B cell (primary cell): ENCODE measurements at regions not wholly inside any gene's neighbourhood (a gene's known extent, or its start where the extent isn't known, plus 50 kb on each side); places are given as distances from the start of the nearest gene placed in this dataset.

Source experiments
- ATAC-seq: fragments of 200-7000 bp; cut with Tn5 transposase; one replicate; pipeline ENCODE4 v1.10.0; 2021; ENCODE audit warnings: low read depth, mild to moderate bottlenecking, moderate number of reproducible peaks, moderate library complexity
- CTCF ChIA-PET: fragments of 350-600 bp; sonication (Branson Sonifier 250); formaldehyde crosslinking; loops from one replicate; lab custom pipeline; 2021; ENCODE audit warnings: antibody characterized with exemption, inconsistent platforms; lab: Charles Lee
- POLR2A ChIA-PET: fragments of 350-600 bp; sonication (Branson Sonifier 250); formaldehyde crosslinking; loops from one replicate; lab custom pipeline; 2021; ENCODE audit warnings: antibody characterized with exemption; lab: Charles Lee
- DNase-seq: peaks from one replicate; pipeline ENCODE4 v3.0.0; 2013
- H2AFZ ChIP-seq: 2 replicates; pipeline ENCODE4 v1.6.1; 2012; ENCODE audit warnings: mild to moderate bottlenecking, low read depth, low read length; ENCODE audit not compliant: insufficient read depth, poor library complexity, severe bottlenecking
- H3K27ac ChIP-seq, 2 donors: 1 replicate in 1 of 2; 2 replicates in 1 of 2; pipeline ENCODE4 v1.5.1; 2012 to 2013; ENCODE audit warnings: low read length in 2 of 2, mild to moderate bottlenecking in 2 of 2, moderate library complexity in 1 of 2
- H3K27me3 ChIP-seq, 4 experiments: fragments of 200-600 bp in 1 of 4; sonication (generic) in 1 of 4; replicated peaks in 1 of 4; 1 replicate in 2 of 4; 2 replicates in 2 of 4; pipeline versions ENCODE4 v1.6.1 to v1.7.0; 2013 to 2016; ENCODE audit warnings: low read length in 3 of 4, mild to moderate bottlenecking in 2 of 4, mixed read lengths in 1 of 4, moderate library complexity in 1 of 4; ENCODE audit not compliant: insufficient read depth in 4 of 4, control insufficient read depth in 3 of 4; ENCODE audit errors: control extremely low read depth in 1 of 4
- H3K36me3 ChIP-seq, 2 experiments: replicated peaks in 1 of 2; 1 replicate in 1 of 2; 2 replicates in 1 of 2; pipeline versions ENCODE4 v1.6.1 to v1.7.1; 2013; ENCODE audit warnings: low read length in 1 of 2; ENCODE audit not compliant: insufficient read depth in 2 of 2, control insufficient read depth in 1 of 2; ENCODE audit errors: control extremely low read depth in 1 of 2, extremely low read depth in 1 of 2
- H3K4me1 ChIP-seq, 2 donors: fragments of 200-600 bp in 1 of 2; sonication (generic) in 1 of 2; 1 replicate in 1 of 2; 2 replicates in 1 of 2; pipeline versions ENCODE4 v1.5.1 to v1.6.1; 2013 to 2017; ENCODE audit warnings: low read length in 2 of 2; ENCODE audit not compliant: control insufficient read depth in 2 of 2, insufficient read depth in 2 of 2
- H3K4me2 ChIP-seq: replicated peaks from 2 replicates; pipeline ENCODE3; 2012; ENCODE audit warnings: mild to moderate bottlenecking, low read depth, low read length; ENCODE audit not compliant: poor library complexity, severe bottlenecking
- H3K4me3 ChIP-seq, 5 experiments: fragments of 200-600 bp in 1 of 5; sonication (generic) in 1 of 5; 1 replicate in 3 of 5; 2 replicates in 2 of 5; pipeline versions ENCODE4 v1.5.1 to v1.7.0; 2011 to 2016; ENCODE audit warnings: low read length in 4 of 5, mild to moderate bottlenecking in 4 of 5, low read depth in 2 of 5, control low read depth in 1 of 5, moderate library complexity in 1 of 5; ENCODE audit not compliant: insufficient read depth in 1 of 5; ENCODE audit errors: control extremely low read depth in 1 of 5, extremely low read depth in 1 of 5
- H3K79me2 ChIP-seq: fragments of 200-600 bp; sonication (generic); one replicate; pipeline ENCODE4 v1.6.0; 2016; ENCODE audit warnings: low read length; ENCODE audit not compliant: control insufficient read depth, insufficient read depth
- H3K9ac ChIP-seq: fragments of 200-600 bp; sonication (generic); 2 replicates; pipeline ENCODE4 v1.6.1; 2017; ENCODE audit warnings: mild to moderate bottlenecking, low read length, moderate library complexity
- H3K9me3 ChIP-seq, 3 donors: one replicate each; pipeline versions ENCODE4 v1.6.1 to v1.7.1; 2013; ENCODE audit warnings: low read length in 2 of 3; ENCODE audit not compliant: control insufficient read depth in 2 of 3, insufficient read depth in 1 of 3; ENCODE audit errors: control extremely low read depth in 1 of 3
- H4K20me1 ChIP-seq: 2 replicates; pipeline ENCODE4 v1.6.0; 2012; ENCODE audit warnings: mild to moderate bottlenecking, low read length; ENCODE audit not compliant: insufficient read depth, control insufficient read depth, poor library complexity, severe bottlenecking
- H3K27ac Mint-ChIP-seq: one replicate; pipeline ENCODE4 v1.8.0; 2021; ENCODE audit warnings: mixed read lengths
- H3K27me3 Mint-ChIP-seq: one replicate; pipeline ENCODE4 v1.8.0; 2021; ENCODE audit warnings: mixed read lengths
- H3K4me1 Mint-ChIP-seq: one replicate; pipeline ENCODE4 v1.8.0; 2021; ENCODE audit warnings: mixed read lengths
- H3K4me3 Mint-ChIP-seq: one replicate; pipeline ENCODE4 v1.8.0; 2021; ENCODE audit warnings: mixed read lengths
- H3K9me3 Mint-ChIP-seq: one replicate; pipeline ENCODE4 v1.8.0; 2022; ENCODE audit warnings: mixed read lengths; ENCODE audit not compliant: insufficient read depth
- CTCF ChIP-seq: fragments of 200-600 bp; IDR thresholded peaks from one replicate; pipeline ENCODE4 v1.8.0; 2022; ENCODE audit warnings: antibody characterized with exemption, mild to moderate bottlenecking
- EZH2 ChIP-seq: IDR thresholded peaks from 2 replicates; pipeline ENCODE4 v1.6.1; 2012; ENCODE audit warnings: borderline replicate concordance, low read depth, mild to moderate bottlenecking, moderate library complexity, low read length; ENCODE audit not compliant: insufficient read depth, poor library complexity, severe bottlenecking
- WGBS: methylation state at CpG from one replicate; pipeline ENCODE4 v1.1.5; 2013; ENCODE audit warnings: missing lambda C conversion rate; ENCODE audit not compliant: insufficient coverage; 5-methylcytosine and 5-hydroxymethylcytosine counted together
- intact Hi-C: fragments of 100-400 bp; cut with micrococcal nuclease; formaldehyde crosslinking; loops from one replicate; pipeline ENCODE4 v1.10.0; 2022

DNA sequence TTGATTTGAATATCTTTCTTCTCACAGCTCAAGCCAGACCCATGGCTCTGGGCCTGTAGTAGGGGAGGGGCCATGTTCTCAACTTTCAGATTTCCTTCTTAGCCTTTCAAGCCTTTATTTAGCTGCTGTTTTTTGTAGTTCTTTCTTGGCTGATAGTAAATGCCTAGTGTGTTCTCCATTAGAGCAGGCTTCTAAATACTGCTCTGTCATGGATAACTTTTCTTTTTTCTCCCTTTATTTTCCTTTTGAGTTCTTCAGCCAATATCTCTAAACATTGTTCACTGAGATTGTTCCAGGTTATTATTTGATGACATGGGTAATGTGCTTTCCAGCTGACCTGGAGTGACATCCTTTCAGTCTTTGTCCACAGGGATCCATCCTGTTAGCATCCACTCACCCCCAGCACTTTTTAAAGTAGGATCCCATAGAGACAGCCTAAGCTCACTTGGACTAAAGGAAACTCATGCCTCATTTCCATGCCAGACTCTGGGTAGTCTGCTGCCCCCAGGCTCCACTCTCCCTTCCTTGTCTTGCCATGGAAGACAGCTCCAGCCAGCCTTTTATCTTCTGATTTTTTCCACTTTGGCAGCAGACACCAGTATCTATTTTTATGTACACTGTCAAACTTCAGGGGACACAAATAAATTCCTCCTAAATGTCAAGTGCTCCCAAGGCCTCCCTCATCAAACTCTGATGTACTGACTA lies 645.6 kb downstream of the RNF144B start:
- Mint-ChIP-seq H3K9me3 (peaks cover 4% of the 10 kb centered on the region), H3K27me3 (no peaks in the 10 kb centered on the region), H3K4me3 (no peak overlapping the region), H3K4me1 (no peaks in the 10 kb centered on the region), H3K27ac (no peak overlapping the region)
- Histone ChIP-seq H3K4me1 (no peaks in the 10 kb centered on the region), H3K79me2 (no peaks in the 10 kb centered on the region), H3K36me3 (no peaks in the 10 kb centered on the region), H4K20me1 (no peaks in the 10 kb centered on the region), H3K27ac (no peak overlapping the region), H3K27me3 (no peaks in the 10 kb centered on the region), H3K4me2 (no peak overlapping the region), H3K4me3 (no peak overlapping the region), H2AFZ (no peak overlapping the region), H3K9ac (no peak overlapping the region), H3K9me3 (peaks cover 0 to 3% (median 0%) of the 10 kb centered on the region in 3 donors)
- intact Hi-C loops: no loop called here
- ChIA-PET POLR2A (no interaction called here), CTCF (no interaction called here)
- DNase-seq (no peak), ATAC-seq (no peak)
- TF ChIP-seq CTCF (no peak), EZH2 (no peak)

DNA sequence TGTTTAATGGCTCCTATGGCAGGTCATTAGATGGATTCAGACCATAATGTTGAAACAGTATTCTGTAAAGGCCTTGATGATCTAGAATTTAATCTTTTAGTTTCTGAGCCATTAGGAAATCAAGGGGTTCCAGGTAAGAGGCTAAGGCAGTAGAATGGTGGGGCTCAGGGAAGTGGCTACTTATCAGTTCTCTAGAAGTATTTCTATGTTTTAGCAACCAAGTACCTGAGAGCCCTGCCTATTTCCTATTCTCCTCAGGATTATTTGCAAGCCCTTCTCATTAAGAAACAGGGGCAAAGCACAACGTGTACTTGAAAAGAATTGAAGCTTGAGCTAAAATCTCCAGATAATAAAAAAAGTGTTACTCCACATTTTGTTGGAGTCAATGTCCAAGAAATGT lies 646.5 kb downstream of the RNF144B start:
- peaks cover 0 to 3% (median 0%) of the 10 kb centered on the region in 3 donors for H3K9me3 ChIP-seq
- no peak for DNase-seq
- WGBS: 80% methylated on average over 1 of the region's 1 CpG
- intact Hi-C loops: no loop called here
- ATAC-seq: no peak
- H4K20me1 ChIP-seq: no peaks in the 10 kb centered on the region
- Mint-ChIP-seq H3K4me3 (no peak overlapping the region), H3K4me1 (no peaks in the 10 kb centered on the region), H3K27me3 (no peaks in the 10 kb centered on the region), H3K9me3 (peaks cover 4% of the 10 kb centered on the region), H3K27ac (no peak overlapping the region)
- no peaks in the 10 kb centered on the region for H3K27me3 ChIP-seq
- POLR2A ChIA-PET: no interaction called here
- H3K4me3 ChIP-seq: no peak overlapping the region
- H3K4me2 ChIP-seq: no peak overlapping the region
- no peaks in the 10 kb centered on the region for H3K36me3 ChIP-seq
- no peak overlapping the region for H3K27ac ChIP-seq
- H3K4me1 ChIP-seq: no peaks in the 10 kb centered on the region
- H2AFZ ChIP-seq: no peak overlapping the region
- CTCF ChIA-PET: no interaction called here
- no peaks in the 10 kb centered on the region for H3K79me2 ChIP-seq
- H3K9ac ChIP-seq: no peak overlapping the region
- TF ChIP-seq EZH2 (no peak), CTCF (no peak)
